Epithelial cell of proximal tubule (primary cell): ENCODE measurements at regions not wholly inside any gene's neighbourhood (a gene's known extent, or its start where the extent isn't known, plus 50 kb on each side); places are given as distances from the start of the nearest gene placed in this dataset.

Source experiments
- DNase-seq: peaks from one replicate; pipeline ENCODE4 v3.0.0-alpha.2; 2011; ENCODE audit warnings: low read depth
- H3K4me3 ChIP-seq: 2 replicates; pipeline ENCODE4 v1.5.1; 2011; ENCODE audit warnings: low read depth, mild to moderate bottlenecking, low read length
- TF ChIP-seq, protein P1 (sequence below): conservative IDR thresholded peaks from 2 replicates; pipeline ENCODE4 v1.5.1; 2012; ENCODE audit warnings: low read depth, mild to moderate bottlenecking, low read length

GRCh38 chr1:184244962-184245361 is 141.9 kb upstream of the C1orf21 start:
- DNase-seq = no peak
- H3K4me3 ChIP-seq = no peak overlapping the region
- TF ChIP-seq, protein P1, sequence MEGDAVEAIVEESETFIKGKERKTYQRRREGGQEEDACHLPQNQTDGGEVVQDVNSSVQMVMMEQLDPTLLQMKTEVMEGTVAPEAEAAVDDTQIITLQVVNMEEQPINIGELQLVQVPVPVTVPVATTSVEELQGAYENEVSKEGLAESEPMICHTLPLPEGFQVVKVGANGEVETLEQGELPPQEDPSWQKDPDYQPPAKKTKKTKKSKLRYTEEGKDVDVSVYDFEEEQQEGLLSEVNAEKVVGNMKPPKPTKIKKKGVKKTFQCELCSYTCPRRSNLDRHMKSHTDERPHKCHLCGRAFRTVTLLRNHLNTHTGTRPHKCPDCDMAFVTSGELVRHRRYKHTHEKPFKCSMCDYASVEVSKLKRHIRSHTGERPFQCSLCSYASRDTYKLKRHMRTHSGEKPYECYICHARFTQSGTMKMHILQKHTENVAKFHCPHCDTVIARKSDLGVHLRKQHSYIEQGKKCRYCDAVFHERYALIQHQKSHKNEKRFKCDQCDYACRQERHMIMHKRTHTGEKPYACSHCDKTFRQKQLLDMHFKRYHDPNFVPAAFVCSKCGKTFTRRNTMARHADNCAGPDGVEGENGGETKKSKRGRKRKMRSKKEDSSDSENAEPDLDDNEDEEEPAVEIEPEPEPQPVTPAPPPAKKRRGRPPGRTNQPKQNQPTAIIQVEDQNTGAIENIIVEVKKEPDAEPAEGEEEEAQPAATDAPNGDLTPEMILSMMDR = no peak

DNA sequence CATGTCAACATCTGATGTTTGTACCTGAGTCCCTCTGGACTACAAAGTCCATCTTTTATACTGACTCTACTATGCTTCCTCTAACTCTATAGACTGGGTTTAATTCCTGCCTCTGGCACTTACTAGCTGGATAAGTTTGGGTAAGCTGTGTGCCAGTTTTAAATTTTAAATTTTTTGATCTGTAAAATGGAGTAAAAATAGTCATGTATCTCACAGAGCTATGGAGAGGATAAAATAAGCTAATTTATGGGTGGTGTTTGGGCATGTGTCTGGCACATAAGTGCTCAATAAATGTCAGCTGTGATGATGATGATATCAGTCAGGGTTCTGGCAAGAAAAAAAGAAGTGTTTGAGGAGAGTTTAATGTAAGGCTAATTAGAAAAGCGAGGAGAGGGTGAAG is 139.2 kb upstream of the C1orf21 start:
- DNase-seq = no peak
- TF ChIP-seq, protein P1 = no peak
- no peak overlapping the region for H3K4me3 ChIP-seq

- TF ChIP-seq, protein P1 = no peak
- no peak overlapping the region for H3K4me3 ChIP-seq
- DNase-seq = no peak
Observed at GRCh38 chr1:184253921-184254320, 132.9 kb upstream of the C1orf21 start.

DNA sequence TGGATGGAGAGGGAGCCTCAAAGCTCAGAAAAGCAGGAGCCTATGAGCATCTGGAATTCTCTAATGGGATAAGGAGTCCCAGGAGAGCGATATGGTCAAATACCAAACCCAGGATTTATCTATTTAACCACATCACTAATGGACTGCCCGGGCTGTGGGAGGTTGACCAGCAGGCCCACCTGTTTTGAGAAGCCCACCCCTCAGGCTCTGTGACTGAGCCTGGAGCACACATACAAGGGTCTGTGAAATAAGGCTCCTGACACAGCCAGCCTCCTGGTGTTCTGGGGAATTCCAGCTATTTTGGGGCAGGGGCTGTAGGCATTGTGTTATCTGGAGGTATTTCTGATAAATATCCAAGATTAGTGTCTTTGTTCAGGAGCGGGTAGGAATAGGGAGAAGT is 132.0 kb upstream of the C1orf21 start:
- no peak for DNase-seq
- H3K4me3 ChIP-seq = no peak overlapping the region
- TF ChIP-seq, protein P1 = no peak

- no peak overlapping the region for H3K4me3 ChIP-seq
- TF ChIP-seq, protein P1 = no peak
- no peak for DNase-seq
Observed at GRCh38 chr1:184255560-184255959, 131.3 kb upstream of the C1orf21 start.

GRCh38 chr1:184257873-184258272 is 129.0 kb upstream of the C1orf21 start:
- DNase-seq = no peak
- TF ChIP-seq, protein P1 = no peak
- no peak overlapping the region for H3K4me3 ChIP-seq

DNA sequence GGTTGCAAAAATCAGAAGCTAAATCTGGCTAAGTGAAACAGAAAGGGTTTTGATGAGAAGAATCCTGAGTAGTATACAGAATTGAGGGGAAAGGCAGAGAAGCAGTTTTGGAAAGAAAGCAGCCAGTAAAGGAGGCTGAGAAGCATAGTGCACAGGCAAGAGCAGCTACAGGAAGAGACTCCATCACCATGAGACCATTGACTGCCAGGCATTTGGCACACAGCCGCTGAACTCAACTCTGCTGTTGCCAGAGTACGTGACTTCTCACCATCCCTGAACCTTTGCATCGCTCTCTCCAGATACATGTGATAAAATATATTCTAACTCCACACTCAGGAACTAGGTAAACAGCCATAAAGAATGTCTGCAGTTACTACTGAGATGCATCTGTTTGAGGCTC is 128.3 kb upstream of the C1orf21 start:
- DNase-seq = no peak
- TF ChIP-seq, protein P1 = no peak
- H3K4me3 ChIP-seq = no peak overlapping the region
